Stimulated activated CD8-positive, alpha-beta memory T cell treated with anti-CD3 and anti-CD28 coated beads, Interleukin-12 subunit alpha, Interleukin-12 subunit beta, amount 100 ng/mL, for 24 hours (primary cell): ENCODE measurements at regions not wholly inside any gene's neighbourhood (a gene's known extent, or its start where the extent isn't known, plus 50 kb on each side); places are given as distances from the start of the nearest gene placed in this dataset.
A peak's percentile ranks its signal among the peaks of the same experiment; 100 is the strongest.

Source experiments
- DNase-seq: peaks from one replicate; pipeline ENCODE4 v3.0.0-alpha.2; 2020; ENCODE audit errors: extremely low read depth

DNA sequence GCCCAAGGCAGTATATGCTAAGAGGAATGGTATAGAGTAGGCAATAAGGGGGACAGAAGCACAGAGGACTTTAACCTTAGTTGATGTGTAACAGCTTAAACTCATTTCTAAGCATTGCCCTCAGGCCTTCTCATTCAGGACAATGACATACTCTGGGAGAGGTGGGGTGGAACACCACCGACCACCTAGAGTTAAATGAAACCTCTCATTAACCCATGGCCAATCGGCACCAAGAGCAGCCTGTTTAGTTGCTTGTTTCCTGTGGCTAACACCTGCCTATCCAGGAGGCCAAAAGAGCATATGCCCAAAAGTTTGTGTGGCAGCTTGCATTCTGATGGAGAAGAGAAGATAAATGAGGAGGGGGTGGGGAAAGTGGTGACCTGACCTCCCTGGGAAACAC, 50.0 kb downstream of the PABIR2 start:
- no peak for DNase-seq

DNA sequence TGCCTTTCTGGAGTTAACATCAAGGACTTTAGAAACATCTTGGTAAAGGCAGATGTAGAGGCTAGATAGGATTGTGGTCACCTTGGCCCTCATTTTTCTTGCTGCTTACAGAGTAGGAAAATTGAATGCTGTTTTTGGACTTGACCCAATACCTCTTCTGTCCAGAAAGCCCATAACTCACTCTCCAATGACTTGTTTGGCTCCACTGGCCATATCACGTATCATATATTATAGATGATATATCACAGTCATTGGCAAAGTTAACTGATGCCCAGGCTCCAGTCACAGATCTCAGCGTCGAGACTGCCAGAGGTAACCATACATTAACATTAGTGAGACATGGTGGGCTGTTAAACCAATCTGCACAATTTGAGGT, 50.6 kb downstream of the PABIR2 start:
- DNase-seq, result no peak

DNA sequence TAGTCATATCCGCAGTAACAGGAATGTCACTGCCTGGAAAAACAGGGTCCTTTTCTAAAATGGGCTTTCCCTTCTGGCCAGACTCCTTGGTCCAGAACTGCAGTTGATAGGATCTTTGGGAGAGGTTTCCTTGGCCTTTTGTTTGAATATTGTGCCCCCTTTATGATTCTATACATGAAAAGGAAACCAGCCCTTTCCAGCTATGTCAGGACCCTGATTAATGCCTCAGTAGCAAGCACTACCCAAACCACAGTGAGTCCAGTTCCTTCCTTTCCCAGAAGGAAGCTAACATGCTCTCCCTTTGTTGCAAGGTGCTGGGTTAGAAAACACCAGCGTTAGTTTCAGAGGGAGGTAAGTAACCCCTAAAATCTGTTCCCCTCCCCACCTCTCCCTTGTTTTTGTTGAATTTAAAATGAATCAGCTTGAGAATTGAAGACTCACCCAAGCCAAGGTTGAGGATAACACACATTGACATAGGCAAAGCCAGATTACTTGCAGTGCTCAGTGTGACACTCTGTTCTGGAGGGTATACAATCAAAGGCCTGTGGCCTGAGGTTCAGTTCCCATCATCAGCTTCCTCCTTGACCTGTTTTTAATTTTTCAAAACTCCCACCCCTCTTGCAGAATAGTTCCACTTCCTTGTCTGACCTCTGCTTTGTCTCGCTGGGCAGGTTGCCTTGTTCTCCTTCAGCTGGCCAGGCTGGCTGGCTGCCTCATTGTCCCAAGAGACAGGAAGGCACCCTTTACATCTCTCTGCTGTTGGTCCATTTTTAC, 51.2 kb downstream of the PABIR2 start:
- DNase-seq, result no peak

DNA sequence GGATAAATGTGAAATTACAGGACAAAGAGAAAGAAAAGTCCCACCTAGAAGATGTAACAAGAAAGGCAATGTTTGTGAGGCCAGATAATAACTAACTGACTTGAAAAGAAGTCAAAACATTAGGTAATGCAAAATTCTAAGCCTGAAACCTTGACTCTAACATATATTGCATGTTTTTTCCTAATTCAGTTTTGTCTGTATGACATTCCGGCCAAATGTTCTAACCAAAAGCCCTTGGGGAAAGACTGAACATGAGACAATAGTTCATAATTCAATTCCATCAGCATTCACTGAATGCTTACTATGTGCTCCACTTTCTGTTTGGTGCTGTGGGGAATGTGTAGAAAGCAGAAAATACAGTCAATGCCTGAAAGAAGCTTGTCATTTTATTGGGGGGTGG, 53.9 kb downstream of the PABIR2 start:
- no peak for DNase-seq

DNA sequence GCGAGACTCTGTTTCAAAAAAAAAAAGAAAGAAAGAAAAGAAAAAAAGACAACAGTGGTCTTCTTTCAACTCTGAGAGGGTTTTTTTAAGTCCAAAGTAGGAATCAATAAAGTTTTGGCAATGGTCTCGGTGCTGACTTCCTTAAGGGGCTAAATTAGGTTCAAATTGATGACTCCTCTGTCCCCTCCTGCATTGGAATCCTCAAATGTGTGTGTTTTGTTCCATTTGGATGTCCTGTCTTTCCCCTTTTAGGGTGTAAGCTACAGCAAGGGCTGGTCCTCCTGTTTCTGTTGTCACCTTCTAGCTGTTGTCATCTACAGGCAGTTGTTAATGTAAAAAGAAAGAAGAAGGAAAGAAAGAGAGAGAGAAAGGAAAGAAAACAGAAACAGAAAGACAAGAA, 54.4 kb downstream of the PABIR2 start:
- no peak for DNase-seq

DNA sequence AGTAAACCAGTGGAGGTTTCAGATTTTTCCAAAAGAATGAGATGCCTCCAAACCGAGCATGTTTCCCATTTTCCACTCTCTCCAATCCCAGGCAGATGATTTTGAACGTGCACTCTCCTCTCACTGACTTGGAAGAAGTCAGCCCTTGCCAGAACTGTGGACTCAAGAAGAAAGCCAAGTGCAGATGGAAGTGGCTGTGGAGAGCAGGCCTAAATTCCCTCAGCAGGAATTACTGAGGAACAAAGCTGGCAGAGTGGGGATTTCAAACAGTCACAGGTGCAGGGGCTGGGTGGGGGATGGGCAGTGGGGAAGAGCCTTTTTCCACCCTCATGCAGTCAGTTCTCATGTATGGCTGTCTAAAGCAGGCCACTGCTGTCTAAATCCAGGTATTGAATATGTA, 55.3 kb downstream of the PABIR2 start:
- DNase-seq, result no peak

DNA sequence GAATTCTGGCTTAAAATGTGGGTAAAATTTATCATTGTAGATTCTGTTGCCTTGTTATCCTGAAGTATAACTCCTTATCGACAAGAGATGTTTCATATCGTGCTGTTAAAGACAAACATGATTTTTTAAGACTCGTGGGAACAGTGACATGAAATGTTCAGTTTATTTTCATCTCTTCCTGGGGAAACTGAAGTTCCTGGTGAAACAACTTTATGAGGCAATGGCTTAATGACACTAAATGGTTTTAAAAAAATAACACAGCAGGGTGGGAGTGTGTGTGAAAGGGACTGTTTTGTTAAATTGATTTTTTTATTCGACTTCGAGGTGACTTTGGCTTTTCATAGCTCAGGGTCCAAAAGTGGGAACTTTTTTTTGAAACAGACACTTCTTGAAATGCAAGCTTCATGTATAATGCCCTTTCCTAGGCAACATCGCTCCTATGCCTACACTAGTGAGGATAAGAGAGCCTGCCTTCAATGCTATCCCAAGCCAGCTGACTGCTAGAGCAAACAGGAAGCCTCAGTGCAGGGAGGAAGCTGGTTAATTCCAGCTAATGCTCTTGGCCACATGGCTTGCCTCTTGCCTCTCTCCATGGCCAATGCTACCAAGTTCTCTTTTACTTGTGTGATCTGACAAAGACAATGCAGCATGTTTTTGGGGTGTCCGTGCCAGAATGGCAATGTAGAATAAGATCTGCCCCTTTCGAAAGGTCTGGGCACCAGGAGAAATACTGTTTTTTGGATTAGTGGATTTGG, 57.8 kb downstream of the PABIR2 start:
- DNase-seq, result no peak

DNA sequence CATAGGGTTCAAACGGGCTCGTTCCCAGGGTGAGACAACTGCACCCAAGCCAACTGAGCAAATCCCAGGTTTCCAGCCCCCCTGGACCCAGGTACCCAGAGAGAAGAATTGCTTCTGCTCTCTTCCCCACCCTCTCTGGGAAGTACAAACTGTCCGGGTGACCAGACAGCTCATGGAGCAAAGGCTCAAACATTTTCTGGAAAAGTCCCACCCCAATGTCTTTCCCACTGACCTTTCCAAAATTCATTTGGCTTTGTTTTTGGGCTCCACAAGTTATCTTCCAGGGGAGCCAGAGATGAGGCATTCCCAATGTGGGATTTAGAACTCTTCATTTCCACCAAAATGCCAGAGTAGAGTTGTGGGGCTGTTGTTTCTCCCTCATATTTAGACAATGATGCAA, 58.6 kb downstream of the PABIR2 start:
- no peak for DNase-seq

DNA sequence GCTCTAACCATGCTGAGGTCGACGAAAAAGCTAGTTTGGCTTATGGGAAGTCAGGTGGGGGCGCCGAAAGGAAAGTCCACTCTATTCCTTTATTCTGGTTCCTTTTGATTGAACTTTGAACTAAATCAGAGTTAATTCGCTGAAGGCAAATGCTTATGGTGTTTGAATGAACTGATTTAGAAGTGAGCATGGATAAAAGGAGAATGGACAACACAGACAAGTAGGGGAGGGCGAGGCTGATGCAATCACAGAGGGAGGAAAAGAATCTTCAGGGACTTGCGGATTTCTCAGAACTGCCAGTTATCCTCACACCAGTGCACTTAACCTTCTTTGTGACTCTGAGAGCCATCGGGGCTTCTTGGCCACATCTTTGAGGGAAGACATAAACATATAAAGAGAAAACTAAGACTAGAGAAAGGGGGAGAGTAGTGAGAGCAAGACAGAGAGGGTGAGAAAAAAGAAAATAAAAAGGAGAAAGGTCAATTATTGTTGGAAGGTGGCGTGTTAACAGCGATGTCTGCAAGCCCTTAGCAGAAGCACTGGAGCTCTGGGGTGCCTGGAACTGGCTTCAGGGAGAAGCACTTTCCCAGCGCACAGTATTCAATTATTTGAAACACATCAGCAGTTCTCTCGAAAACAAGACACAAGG, 59.2 kb downstream of the PABIR2 start:
- DNase-seq, result no peak

DNA sequence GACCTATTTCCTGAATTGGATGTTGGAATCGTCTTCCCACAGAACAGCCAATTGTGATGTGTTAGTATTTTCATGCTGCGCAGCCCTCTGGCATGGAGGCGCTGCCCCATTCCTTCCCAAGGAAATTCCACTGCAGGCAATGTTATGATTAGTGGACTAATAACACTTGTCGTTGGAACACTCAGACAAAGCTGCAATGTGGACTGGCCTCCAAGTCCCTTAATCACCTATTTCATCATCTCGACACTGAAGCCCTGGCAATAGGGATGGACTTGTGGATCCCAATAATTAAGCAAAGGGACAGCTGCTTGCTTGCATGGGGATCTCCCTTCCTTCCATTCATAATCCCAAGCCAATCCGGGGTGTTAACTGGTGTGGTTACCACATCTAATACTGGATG, 59.9 kb downstream of the PABIR2 start:
- DNase-seq, result no peak

DNA sequence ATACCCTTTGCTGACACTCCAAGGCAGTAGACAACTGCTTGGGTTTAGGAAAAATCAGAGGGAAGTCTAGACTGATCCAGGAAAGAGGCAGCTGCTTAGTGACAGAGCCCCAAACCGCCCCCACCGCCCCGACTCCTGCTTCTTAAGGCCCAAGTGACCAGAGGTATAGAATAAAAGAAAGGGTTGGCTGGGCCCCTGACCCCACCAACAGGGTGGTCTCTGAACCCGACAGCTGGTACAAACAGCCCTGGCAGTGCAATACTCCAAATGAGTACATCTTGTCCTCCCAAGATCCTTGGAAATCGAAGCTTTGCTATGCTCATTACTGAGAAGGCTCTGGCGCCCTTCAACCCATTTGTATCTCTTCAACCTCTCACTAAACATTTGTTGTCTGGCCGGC, 60.6 kb downstream of the PABIR2 start:
- no peak for DNase-seq

DNA sequence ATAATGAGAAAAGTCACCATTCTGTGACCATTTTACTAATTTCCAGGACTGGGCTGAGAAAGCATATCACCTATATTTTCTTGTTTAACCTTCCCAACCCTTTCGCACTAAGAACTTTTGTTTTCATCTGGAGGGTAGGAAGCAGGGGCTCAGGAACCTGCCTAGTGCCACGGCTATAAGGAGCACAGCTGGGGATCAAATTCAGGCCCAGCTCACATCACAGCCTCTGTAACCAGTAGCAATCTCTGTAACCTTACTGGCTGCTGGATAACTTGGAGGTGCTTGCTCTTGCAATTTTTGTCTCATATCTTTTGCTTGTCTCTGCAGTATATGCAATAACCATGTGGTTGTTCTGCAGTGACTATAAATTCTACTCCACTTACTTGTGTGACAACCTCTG, 62.0 kb downstream of the PABIR2 start:
- DNase-seq, result no peak

DNA sequence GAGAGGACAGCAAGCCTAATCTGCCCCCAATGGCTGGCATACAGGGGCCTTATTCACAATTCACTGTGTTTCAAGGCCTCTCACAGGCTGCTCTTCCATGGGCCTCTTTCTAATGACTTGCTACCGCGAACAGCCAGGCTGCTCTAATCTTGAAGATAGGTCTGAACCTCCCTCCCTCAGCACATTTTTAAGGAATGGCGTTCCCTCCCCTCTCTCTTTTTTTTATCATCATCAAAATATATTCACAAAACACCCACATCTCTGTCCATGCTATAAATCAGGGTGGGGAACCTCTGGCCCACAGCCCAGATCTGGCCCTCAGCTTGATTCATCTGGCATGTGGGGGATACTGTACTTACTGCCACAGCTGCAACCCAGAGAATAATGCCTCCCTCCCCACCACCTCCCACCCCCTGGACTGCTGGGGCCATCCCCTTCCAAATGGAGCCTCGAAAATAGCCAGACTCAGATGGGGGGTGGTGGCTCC, 62.5 kb downstream of the PABIR2 start:
- DNase-seq, result no peak

DNA sequence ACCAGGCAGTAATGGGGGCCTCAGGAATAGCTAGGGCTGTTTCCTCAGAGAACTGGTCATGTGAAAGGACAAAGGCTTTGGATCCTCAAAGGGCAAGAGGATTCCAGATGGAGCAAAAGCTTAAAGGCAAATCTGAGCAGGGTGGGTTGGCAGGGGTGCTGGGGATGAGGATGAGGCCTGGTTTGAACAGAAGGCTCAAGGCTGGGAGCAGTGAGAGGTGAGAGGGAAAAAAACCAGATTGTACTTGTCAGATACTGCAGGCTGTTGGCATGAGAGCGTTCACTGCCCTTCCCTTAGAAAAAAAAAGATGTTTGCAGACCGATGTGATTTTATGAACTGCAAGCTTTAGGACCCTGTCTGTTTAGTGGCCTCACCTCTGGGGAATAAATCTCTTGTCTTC, 63.4 kb downstream of the PABIR2 start:
- no peak for DNase-seq

DNA sequence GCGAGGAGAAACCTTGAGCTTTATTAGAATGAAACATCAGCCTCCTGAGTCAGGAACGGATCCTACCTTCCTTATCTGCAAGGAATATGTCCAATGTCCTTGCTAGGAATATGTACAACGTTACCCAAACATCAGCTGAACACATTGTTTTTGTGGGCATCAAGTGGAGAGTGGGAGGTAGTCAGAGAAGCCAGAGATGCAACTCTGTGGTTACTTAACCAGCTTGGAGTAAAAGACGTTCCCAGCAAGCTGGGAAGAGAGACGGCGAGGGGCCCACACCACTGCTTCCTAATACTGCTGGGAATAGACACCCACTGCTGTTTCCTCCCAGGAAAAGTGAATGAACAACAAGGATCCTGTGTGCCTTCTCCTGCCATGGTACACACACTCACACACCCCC, 64.3 kb downstream of the PABIR2 start:
- DNase-seq, result no peak

DNA sequence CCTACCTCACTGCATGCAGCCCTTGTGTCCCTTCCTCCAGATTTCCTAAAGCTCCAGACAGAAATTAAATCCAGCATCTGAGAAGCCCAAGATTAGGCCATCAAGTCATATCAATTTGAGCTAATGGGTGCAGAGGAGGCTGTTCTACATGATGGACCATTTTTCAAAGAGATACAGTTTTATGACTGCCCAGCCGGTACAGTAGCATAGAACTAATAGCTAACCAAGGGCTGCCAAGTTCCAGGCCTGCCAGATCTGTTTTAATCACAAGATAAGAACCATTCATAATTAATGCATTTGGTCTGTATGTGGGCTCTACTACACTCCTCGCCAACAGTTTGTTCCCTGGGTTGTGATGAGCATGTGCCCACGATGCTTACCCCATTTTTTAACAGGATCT, 64.9 kb downstream of the PABIR2 start:
- DNase-seq, result no peak

DNA sequence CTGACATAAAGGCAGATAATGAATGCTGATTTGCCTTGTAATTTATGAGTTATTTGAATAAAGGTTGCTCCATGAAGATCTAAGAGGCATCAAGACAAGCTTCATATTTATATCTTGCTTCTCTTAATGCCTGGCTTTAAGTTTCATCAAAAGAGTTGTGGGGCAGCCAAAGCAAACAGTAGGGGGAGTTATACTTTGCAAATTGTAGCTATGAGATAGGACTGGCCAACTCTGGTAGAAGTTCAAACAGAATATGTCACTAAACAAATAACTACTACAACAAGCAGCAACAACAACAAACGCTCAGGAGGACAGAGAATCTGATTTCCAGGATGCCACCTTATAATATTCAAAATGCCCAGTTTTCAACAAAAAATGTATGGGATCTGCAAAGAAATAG, 69.1 kb upstream of the PLAC1 start:
- no peak for DNase-seq

DNA sequence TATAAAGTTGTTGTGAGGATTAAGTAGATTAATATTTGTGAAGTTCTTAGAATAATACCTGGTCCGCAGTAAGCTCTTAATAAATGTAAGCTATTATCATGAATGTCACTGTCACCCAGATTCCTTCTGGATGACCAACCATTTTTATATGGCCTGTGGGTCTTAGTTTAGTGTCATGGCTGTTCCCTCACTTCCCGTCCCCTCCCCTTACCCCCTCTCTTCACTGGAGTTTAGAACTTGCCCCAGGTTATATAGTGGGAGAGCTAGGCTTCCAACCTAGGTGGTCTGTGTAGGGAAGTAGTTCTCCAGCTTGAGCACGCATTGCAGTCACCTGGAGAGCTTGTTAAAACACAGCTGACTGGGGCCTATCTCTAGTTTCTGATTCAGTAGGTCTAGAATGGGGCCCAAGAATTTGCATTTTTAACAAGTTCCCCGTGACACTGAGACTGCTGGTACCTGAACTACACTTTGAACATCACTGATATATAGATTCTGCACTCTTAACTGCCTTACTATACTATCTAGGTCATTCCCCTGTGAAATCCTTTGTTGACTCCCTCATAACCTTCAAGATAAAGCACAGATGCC, 66.9 kb upstream of the PLAC1 start:
- no peak for DNase-seq

DNA sequence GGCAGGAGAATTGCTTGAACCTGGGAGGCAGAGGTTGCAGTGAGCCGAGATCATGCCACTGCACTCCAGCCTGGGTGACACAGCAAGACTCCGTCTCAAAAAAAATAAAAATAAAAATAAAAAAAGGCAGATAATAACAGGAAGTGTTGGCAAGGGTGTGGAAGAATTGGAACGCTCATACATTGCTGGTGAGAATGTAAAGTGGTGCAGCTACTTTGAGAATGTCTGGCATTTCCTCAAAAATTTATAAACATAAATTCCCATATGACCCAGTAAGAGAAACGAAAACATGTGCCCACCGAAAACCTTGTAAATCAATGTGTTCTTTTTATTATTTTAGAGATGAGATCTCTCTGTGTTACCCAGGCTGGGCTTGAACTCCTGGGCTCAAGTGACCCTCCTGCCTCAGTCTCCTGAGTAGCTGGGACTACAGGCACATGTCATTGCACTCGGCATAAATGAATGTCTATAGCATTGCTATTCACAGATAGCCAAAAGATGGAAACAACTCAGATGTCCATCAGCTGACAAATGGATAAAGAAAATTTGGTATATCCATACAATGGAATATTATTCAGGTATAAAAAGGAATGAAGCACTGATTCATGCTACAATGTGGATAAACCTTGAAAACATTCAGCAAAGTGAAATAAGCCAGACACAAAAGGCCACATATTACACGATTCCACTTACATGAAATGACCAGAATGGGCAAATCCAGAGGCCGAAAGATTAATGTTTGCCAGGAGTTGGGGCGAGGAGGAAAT, 63.7 kb upstream of the PLAC1 start:
- no peak for DNase-seq

DNA sequence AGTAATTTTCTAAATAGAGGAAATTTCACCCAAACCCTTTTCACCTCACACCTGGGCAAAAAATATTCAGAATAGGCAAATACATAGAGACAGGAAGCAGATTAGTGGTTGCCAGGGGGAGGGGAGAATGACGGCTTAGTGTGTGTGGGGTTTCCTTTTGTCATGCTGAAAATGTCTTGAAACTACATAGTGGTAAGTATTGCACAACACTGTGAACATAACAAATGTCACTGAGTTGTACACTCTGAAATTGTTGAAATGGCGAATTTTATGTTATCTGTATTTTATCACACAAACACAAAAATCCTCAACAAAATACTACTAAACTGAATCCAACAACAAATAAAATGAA, 60.7 kb upstream of the PLAC1 start:
- peak; percentile 9 for DNase-seq

DNA sequence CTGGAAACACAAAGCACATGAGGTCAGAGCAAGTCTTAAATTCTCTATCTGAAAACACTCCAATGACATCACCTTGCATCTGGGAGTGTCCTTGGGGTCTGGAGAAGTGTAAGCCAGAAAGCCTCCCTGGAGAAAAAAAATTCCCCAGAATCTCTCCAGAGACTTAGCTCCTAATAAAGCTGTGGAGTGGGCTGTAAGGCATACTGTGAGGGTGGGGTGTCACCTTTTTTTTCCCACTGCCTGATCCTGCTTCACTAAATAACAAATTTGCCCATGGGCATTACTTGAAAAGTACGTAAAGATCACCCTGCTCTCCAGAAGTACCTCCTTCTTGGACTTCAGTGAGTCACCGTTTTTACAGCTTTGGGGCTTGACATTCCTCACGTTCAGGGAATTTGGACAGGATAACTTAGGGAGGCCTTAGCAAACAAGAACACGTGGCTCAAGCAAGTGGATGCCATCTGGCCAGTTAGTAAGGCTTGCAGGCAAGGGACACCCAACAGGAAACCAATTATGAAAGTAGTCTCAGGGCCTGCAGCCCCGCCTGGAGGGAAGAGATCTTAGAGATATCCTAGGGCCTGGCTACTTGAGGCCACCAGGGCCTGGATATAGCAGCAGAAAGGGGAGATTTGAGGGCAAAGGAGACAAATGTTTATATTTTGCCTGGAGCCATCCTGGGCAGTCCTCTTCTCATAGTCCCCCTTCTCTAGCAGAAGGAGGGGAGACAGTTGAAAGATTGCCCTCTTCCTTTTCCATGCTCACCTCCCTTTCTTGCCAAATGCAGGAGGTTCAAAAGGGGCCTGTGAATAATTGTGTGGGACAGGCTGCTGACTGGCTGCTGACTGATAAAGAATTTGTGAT, 60.1 kb upstream of the PLAC1 start:
- DNase-seq, result no peak
